ENCODE measurements at regions not wholly inside any gene's neighbourhood (a gene's known extent, or its start where the extent isn't known, plus 50 kb on each side); places are given as distances from the start of the nearest gene placed in this dataset.

GRCh38 chr15:94008104-94009074 lies 223.0 kb upstream of the MCTP2 start:
- TF ChIP-seq CTCF (IDR thresholded peaks at IDR 0.05) (no peak), POLR2A (IDR thresholded peaks at IDR 0.05) (no peak)
